HFFc6 (cell line): ENCODE measurements at regions not wholly inside any gene's neighbourhood (a gene's known extent, or its start where the extent isn't known, plus 50 kb on each side); places are given as distances from the start of the nearest gene placed in this dataset.

Source experiments
- DNase-seq: peaks from one replicate; pipeline ENCODE4 v3.0.0-alpha.2; 2018
- H3K27ac Mint-ChIP-seq: 2 replicates; pipeline ENCODE4 v1.8.0; 2020; ENCODE audit warnings: mild to moderate bottlenecking, mixed read lengths
- H3K27me3 Mint-ChIP-seq: 2 replicates; pipeline ENCODE4 v1.8.0; 2021; ENCODE audit warnings: mild to moderate bottlenecking, moderate library complexity, mixed read lengths; ENCODE audit not compliant: insufficient read depth
- H3K36me3 Mint-ChIP-seq: 2 replicates; pipeline ENCODE4 v1.8.0; 2021; ENCODE audit warnings: low read depth, mixed read lengths
- H3K4me1 Mint-ChIP-seq: 2 replicates; pipeline ENCODE4 v1.8.0; 2020; ENCODE audit warnings: low read depth, mixed read lengths
- H3K4me3 Mint-ChIP-seq: 2 replicates; pipeline ENCODE4 v1.8.0; 2020; ENCODE audit warnings: mild to moderate bottlenecking, moderate library complexity, mixed read lengths
- H3K9me3 Mint-ChIP-seq: 2 replicates; pipeline ENCODE4 v1.8.0; 2020; ENCODE audit warnings: mild to moderate bottlenecking, mixed read lengths
- TF ChIP-seq, protein P1 (sequence below): fragments of 200-600 bp; sonication (generic); IDR thresholded peaks from 2 replicates; pipeline ENCODE4 v1.5.0; 2021; ENCODE audit warnings: antibody characterized with exemption, mild to moderate bottlenecking

DNA sequence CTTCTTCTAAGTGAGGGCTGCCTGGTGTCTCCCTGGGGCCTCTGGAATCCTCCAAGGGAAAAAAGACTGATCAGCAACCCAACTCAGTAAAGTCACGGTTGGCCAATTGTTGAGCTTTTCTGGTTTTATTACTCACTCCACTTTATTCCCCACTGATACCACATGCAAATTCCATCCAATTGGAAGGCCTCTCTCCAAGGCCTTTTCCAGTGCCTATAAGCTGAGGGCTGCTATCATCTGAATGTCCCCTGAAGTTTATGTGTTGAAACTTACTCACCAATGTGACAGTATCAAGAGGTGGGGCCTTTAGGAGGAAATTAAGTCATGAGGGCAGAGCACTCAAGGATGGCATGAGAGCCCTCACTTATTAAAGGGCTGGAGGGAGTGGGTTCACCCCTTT lies 463.3 kb downstream of the BUD13 start:
- H3K4me3 Mint-ChIP-seq: no peak overlapping the region
- peaks cover 2% of the 10 kb centered on the region; the same call in 1 of the 2 replicates for H3K27me3 Mint-ChIP-seq
- no peak overlapping the region for H3K27ac Mint-ChIP-seq
- H3K36me3 Mint-ChIP-seq: peaks cover 3% of the 10 kb centered on the region; the same call in 1 of the 2 replicates
- TF ChIP-seq, protein P1, sequence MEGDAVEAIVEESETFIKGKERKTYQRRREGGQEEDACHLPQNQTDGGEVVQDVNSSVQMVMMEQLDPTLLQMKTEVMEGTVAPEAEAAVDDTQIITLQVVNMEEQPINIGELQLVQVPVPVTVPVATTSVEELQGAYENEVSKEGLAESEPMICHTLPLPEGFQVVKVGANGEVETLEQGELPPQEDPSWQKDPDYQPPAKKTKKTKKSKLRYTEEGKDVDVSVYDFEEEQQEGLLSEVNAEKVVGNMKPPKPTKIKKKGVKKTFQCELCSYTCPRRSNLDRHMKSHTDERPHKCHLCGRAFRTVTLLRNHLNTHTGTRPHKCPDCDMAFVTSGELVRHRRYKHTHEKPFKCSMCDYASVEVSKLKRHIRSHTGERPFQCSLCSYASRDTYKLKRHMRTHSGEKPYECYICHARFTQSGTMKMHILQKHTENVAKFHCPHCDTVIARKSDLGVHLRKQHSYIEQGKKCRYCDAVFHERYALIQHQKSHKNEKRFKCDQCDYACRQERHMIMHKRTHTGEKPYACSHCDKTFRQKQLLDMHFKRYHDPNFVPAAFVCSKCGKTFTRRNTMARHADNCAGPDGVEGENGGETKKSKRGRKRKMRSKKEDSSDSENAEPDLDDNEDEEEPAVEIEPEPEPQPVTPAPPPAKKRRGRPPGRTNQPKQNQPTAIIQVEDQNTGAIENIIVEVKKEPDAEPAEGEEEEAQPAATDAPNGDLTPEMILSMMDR: no peak
- H3K9me3 Mint-ChIP-seq: peaks cover 64% of the 10 kb centered on the region
- no peaks in the 10 kb centered on the region for H3K4me1 Mint-ChIP-seq
- DNase-seq: no peak

DNA sequence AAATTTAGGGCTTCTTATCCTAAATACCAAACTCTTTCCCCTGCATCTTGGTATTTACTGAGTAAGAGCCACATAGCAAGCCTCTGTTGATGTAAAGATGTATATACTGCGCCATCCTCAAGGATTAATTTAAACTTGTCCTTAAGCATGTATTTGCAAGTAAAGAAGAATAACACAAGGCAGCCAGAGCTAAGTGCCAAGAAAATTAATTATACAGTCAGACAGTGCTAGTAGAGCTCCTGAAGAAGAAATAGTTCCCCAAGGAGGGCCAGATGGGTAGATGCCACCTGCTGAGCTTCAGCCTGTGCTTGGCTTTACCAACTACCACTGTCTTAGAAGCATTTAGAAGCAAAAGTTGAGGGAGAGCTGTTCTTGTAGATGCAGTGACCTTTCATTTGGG lies 470.0 kb downstream of the BUD13 start:
- no peak for DNase-seq
- Mint-ChIP-seq H3K4me1 (no peaks in the 10 kb centered on the region), H3K9me3 (peaks cover 61% of the 10 kb centered on the region), H3K27ac (no peak overlapping the region), H3K27me3 (no peaks in the 10 kb centered on the region; the same call in 1 of the 2 replicates), H3K36me3 (peaks cover 5% of the 10 kb centered on the region; the same call in 1 of the 2 replicates), H3K4me3 (no peak overlapping the region)
- TF ChIP-seq, protein P1: no peak

DNA sequence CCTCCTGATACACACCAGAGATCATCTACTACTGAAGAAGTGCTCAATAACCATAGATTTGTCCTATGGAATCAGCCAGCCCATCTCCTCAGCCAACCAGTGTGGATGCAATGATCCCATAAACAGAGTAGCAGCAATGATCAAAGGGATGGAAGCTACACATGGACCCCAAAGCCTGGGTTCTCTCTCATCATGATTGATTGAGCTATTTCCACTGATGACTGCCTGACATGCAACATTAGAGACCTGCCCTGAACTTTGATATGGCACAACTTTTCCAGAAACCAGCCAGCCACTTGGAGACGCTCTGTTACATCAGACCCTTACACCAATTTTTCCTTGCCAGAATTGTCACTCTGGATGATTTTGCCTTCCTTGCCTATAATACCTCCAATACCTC lies 471.6 kb downstream of the BUD13 start:
- H3K4me3 Mint-ChIP-seq: no peak overlapping the region
- H3K36me3 Mint-ChIP-seq: peaks cover 5% of the 10 kb centered on the region; the same call in 1 of the 2 replicates
- TF ChIP-seq, protein P1: no peak
- no peak overlapping the region for H3K27ac Mint-ChIP-seq
- peaks cover 57% of the 10 kb centered on the region for H3K9me3 Mint-ChIP-seq
- DNase-seq: no peak
- H3K27me3 Mint-ChIP-seq: no peaks in the 10 kb centered on the region; the same call in 1 of the 2 replicates
- no peaks in the 10 kb centered on the region for H3K4me1 Mint-ChIP-seq

DNA sequence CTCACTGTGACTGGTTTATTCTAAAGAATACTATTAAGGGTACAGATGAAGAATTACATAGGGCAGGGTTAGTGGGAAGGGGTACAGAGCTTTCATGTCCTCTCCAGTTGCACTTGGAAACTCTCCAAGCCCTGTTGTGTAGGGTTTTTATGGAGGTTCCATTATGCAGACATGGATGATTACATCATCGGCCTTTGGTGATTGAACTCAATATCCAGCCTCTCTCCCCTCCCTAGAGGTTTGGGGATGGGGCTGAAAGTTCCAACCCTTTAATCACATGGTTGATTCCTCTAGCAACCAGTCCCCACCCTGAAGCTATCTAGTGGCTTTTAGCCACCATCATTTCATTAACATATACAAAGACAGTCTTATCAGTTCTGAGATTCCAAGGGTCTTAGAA lies 472.6 kb downstream of the BUD13 start:
- TF ChIP-seq, protein P1: no peak
- H3K36me3 Mint-ChIP-seq: peaks cover 5% of the 10 kb centered on the region; the same call in 1 of the 2 replicates
- no peak overlapping the region for H3K4me3 Mint-ChIP-seq
- peaks cover 48% of the 10 kb centered on the region for H3K9me3 Mint-ChIP-seq
- no peak overlapping the region for H3K27ac Mint-ChIP-seq
- no peaks in the 10 kb centered on the region for H3K4me1 Mint-ChIP-seq
- H3K27me3 Mint-ChIP-seq: no peaks in the 10 kb centered on the region; the same call in 1 of the 2 replicates
- no peak for DNase-seq

DNA sequence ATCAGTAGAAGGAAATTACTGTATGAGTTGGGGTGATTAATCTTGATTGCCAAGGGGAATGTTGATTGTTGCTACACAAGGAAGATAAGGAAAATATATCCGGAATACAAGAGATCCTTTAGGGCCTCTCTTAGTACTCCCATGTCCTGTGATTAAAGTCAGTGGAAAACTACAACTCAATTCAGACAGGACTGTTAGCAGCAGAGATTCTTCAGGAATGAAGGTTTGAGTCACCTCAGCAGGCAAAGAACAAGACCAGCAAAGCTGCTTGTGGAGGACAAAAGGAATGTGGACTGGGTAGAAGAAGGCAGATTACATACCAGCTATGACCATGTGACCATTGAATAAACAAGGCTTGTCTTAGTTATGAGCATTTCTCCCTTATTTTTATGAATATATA lies 478.2 kb downstream of the BUD13 start:
- Mint-ChIP-seq H3K36me3 (no peaks in the 10 kb centered on the region), H3K27ac (no peak overlapping the region), H3K27me3 (no peaks in the 10 kb centered on the region), H3K4me3 (no peak overlapping the region), H3K9me3 (peaks cover 53% of the 10 kb centered on the region), H3K4me1 (no peaks in the 10 kb centered on the region)
- TF ChIP-seq, protein P1: no peak
- DNase-seq: peak; percentile 30

DNA sequence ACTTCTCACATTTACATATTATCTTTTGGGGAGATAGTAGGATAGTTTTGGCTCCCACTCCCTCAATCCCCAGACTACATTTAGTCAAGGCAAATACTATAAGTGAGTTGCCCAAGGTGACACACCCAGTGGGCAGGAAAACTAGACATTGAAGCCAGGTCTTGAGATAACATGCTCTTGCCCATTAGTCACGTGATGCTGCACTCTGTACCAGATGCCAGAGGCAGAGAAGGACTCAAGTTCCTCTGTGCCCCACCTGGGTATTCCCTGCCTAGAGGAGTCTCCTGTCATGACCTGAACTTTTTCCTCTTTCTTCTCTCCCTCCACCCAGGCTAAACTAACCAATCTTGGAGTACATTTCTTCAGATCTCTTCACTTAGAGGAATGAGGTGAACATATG lies 484.9 kb downstream of the BUD13 start:
- DNase-seq: no peak
- peaks cover 68% of the 10 kb centered on the region for H3K9me3 Mint-ChIP-seq
- H3K27ac Mint-ChIP-seq: no peak overlapping the region
- H3K27me3 Mint-ChIP-seq: no peaks in the 10 kb centered on the region
- H3K36me3 Mint-ChIP-seq: no peaks in the 10 kb centered on the region
- H3K4me3 Mint-ChIP-seq: no peak overlapping the region
- TF ChIP-seq, protein P1: no peak
- H3K4me1 Mint-ChIP-seq: no peaks in the 10 kb centered on the region
